PC-3 (cell line): ENCODE measurements at regions not wholly inside any gene's neighbourhood (a gene's known extent, or its start where the extent isn't known, plus 50 kb on each side); places are given as distances from the start of the nearest gene placed in this dataset.

Experiments
- ATAC-seq: fragments of 200-7000 bp; cut with Tn5 transposase; 2 replicates; pipeline ENCODE4 v1.9.1; 2020; ENCODE audit warnings: mild to moderate bottlenecking, moderate library complexity
- BruUV-seq: library from RNA; stranded (reverse); fragments of 400-500 nt; replicated peaks from 2 replicates; lab custom pipeline; 2021; lab: Mats Ljungman, UMichigan
- CTCF ChIA-PET: fragments of 300-600 bp; sonication (Branson Sonifier 250); formaldehyde crosslinking; loops from one replicate; lab custom pipeline; 2022; ENCODE audit warnings: antibody characterized with exemption; lab: Charles Lee
- POLR2A ChIA-PET: fragments of 300-600 bp; sonication (Branson Sonifier 250); formaldehyde crosslinking; loops from one replicate; lab custom pipeline; 2022; ENCODE audit warnings: antibody characterized with exemption; ENCODE audit not compliant: unreplicated experiment; lab: Charles Lee
- DNase-seq: peaks from one replicate; pipeline ENCODE4 v3.0.0-alpha.2; 2015
- H2AFZ ChIP-seq: fragments of 300-600 bp; sonication (generic); 2 replicates; pipeline ENCODE4 v1.6.0; 2016; ENCODE audit warnings: antibody characterized with exemption, low read length
- H3F3A ChIP-seq: fragments of 300-600 bp; sonication (generic); one replicate; pipeline ENCODE4 v1.6.0; 2017; ENCODE audit warnings: antibody characterized with exemption, low read length, control low read depth, mild to moderate bottlenecking; ENCODE audit not compliant: unreplicated experiment
- H3K27ac ChIP-seq: fragments of 300-600 bp; sonication (generic); 2 replicates; pipeline ENCODE4 v1.5.1; 2016; ENCODE audit warnings: mild to moderate bottlenecking, low read length
- H3K27me3 ChIP-seq: fragments of 300-600 bp; sonication (generic); 2 replicates; pipeline ENCODE4 v1.6.1; 2016; ENCODE audit warnings: low read length, mixed read lengths
- H3K36me3 ChIP-seq: fragments of 300-600 bp; sonication (generic); 2 replicates; pipeline ENCODE4 v1.6.1; 2016; ENCODE audit warnings: low read depth, mixed run types, low read length, mixed read lengths
- H3K4me1 ChIP-seq: fragments of 300-600 bp; sonication (generic); 2 replicates; pipeline ENCODE4 v1.5.1; 2016; ENCODE audit warnings: low read length; ENCODE audit not compliant: insufficient read depth
- H3K4me2 ChIP-seq: fragments of 300-600 bp; sonication (generic); 2 replicates; pipeline ENCODE4 v1.6.0; 2016; ENCODE audit warnings: low read length
- H3K4me3 ChIP-seq: fragments of 300-600 bp; sonication (generic); 2 replicates; pipeline ENCODE4 v1.5.1; 2016; ENCODE audit warnings: mild to moderate bottlenecking, low read length, mixed read lengths
- H3K79me2 ChIP-seq: fragments of 300-600 bp; sonication (generic); 2 replicates; pipeline ENCODE4 v1.6.1; 2017; ENCODE audit warnings: low read length, mixed read lengths
- H3K9ac ChIP-seq: fragments of 300-600 bp; sonication (generic); 2 replicates; pipeline ENCODE4 v1.6.0; 2016; ENCODE audit warnings: mild to moderate bottlenecking, low read length
- H3K9me2 ChIP-seq: fragments of 300-600 bp; sonication (generic); replicated peaks from 2 replicates; pipeline ENCODE4 v1.6.1; 2016; ENCODE audit warnings: mixed run types, low read length, mixed read lengths
- H3K9me3 ChIP-seq: fragments of 300-600 bp; sonication (generic); 2 replicates; pipeline ENCODE4 v1.6.1; 2016; ENCODE audit warnings: low read length, mixed read lengths
- H4K20me1 ChIP-seq: fragments of 300-600 bp; sonication (generic); 2 replicates; pipeline ENCODE4 v1.6.1; 2016; ENCODE audit warnings: low read length, mixed read lengths
- CTCF ChIP-seq: fragments of 300-600 bp; sonication (generic); conservative IDR thresholded peaks from 2 replicates; pipeline ENCODE4 v1.5.1; 2017; ENCODE audit warnings: antibody characterized with exemption, low read depth, mild to moderate bottlenecking, low read length
- EZH2 ChIP-seq: fragments of 300-600 bp; sonication (generic); IDR thresholded peaks from one replicate; pipeline ENCODE4 v1.6.1; 2017; ENCODE audit warnings: antibody characterized with exemption, mild to moderate bottlenecking, low read length; ENCODE audit not compliant: unreplicated experiment
- EZH2phosphoT487 ChIP-seq: fragments of 300-600 bp; sonication (generic); IDR thresholded peaks from 2 replicates; pipeline ENCODE4 v1.6.1; 2018; ENCODE audit warnings: mild to moderate bottlenecking, antibody characterized with exemption, low read length, borderline replicate concordance
- intact Hi-C: fragments of 100-400 bp; cut with micrococcal nuclease; formaldehyde crosslinking; loops from 2 replicates; pipeline ENCODE4 v1.9.0; 2023

- POLR2A ChIA-PET = no interaction called here
Measured at GRCh38 chr4:123529278-123529568, 132.6 kb downstream of the SPRY1 start.

GRCh38 chr4:123530357-123530756 is 133.8 kb downstream of the SPRY1 start:
- Histone ChIP-seq H3K27ac (no peak overlapping the region), H3K36me3 (no peaks in the 10 kb centered on the region), H3K4me3 (no peak overlapping the region), H3K9ac (no peak overlapping the region), H2AFZ (no peak overlapping the region), H3K27me3 (no peaks in the 10 kb centered on the region), H3K79me2 (no peaks in the 10 kb centered on the region), H3K4me1 (no peaks in the 10 kb centered on the region), H4K20me1 (no peaks in the 10 kb centered on the region), H3K9me2 (no peaks in the 10 kb centered on the region), H3F3A (no peaks in the 10 kb centered on the region), H3K9me3 (no peaks in the 10 kb centered on the region; the same call in 1 of the 2 replicates), H3K4me2 (no peak overlapping the region)
- BruUV-seq = no TSS peak
- DNase-seq = no peak
- ChIA-PET POLR2A (no interaction called here), CTCF (no interaction called here)
- TF ChIP-seq EZH2 (no peak), CTCF (no peak)
- no peak for ATAC-seq
- intact Hi-C loops = no loop called here

More at GRCh38 chr4:123529278-123529568, 132.6 kb downstream of the SPRY1 start:
- no peak overlapping the region for H3K27ac ChIP-seq
- intact Hi-C loops = no loop called here
- ATAC-seq = no peak
- no peaks in the 10 kb centered on the region for H3F3A ChIP-seq
- no peak overlapping the region for H3K4me3 ChIP-seq
- no peak overlapping the region for H3K4me2 ChIP-seq
- BruUV-seq = no TSS peak
- no peaks in the 10 kb centered on the region for H3K36me3 ChIP-seq
- H4K20me1 ChIP-seq = no peaks in the 10 kb centered on the region
- H3K9me3 ChIP-seq = no peaks in the 10 kb centered on the region; the same call in 1 of the 2 replicates
- H3K79me2 ChIP-seq = no peaks in the 10 kb centered on the region
- TF ChIP-seq CTCF (no peak), EZH2phosphoT487 (no peak), EZH2 (no peak)
- no peak for DNase-seq
- H3K9ac ChIP-seq = no peak overlapping the region
- no peaks in the 10 kb centered on the region for H3K4me1 ChIP-seq
- no peak overlapping the region for H2AFZ ChIP-seq
- H3K27me3 ChIP-seq = no peaks in the 10 kb centered on the region
- no peaks in the 10 kb centered on the region for H3K9me2 ChIP-seq
- CTCF ChIA-PET = no interaction called here

- Histone ChIP-seq H3K9ac (no peak overlapping the region), H2AFZ (no peak overlapping the region), H3K79me2 (no peaks in the 10 kb centered on the region), H3K9me2 (no peaks in the 10 kb centered on the region), H3K27me3 (no peaks in the 10 kb centered on the region), H3K4me3 (no peak overlapping the region), H3K4me2 (no peak overlapping the region), H3K27ac (no peak overlapping the region), H3K4me1 (no peaks in the 10 kb centered on the region), H3K36me3 (no peaks in the 10 kb centered on the region), H3F3A (no peaks in the 10 kb centered on the region), H4K20me1 (no peaks in the 10 kb centered on the region), H3K9me3 (no peaks in the 10 kb centered on the region; the same call in 1 of the 2 replicates)
- no peak for DNase-seq
- ATAC-seq = no peak
- intact Hi-C loops = no loop called here
- ChIA-PET CTCF (no interaction called here), POLR2A (no interaction called here)
- no TSS peak for BruUV-seq
- no peak for TF ChIP-seq EZH2
- no peak for TF ChIP-seq CTCF
- no peak for TF ChIP-seq EZH2phosphoT487
Measured at GRCh38 chr4:123535037-123535748, 138.6 kb downstream of the SPRY1 start.
